GDM1 (cell line): ENCODE measurements at regions not wholly inside any gene's neighbourhood (a gene's known extent, or its start where the extent isn't known, plus 50 kb on each side); places are given as distances from the start of the nearest gene placed in this dataset.

ENCODE experiments used
- DNase-seq: peaks from one replicate; lab custom pipeline; 2025; lab: John Stamatoyannopoulos, UW

DNA sequence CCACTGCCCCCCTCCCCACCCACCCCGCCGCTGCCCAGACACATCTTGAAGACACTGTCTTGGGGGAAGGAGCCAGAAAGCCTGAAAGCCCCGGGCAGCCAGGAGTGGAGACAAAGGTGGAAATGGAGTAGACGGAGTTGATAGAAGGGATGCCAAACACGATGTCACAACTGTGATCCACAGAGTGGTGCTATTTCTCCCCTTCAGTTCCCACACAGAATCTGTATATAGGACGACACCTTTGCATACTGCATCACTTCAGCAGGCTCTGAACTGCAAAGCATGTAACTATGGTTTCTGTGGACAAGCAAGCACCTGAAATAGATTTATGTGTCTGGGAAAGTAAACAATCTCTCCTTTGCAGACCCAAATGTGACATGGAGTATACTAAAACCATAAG, 56.4 kb upstream of the F13A1 start:
- DNase-seq, result no peak

DNA sequence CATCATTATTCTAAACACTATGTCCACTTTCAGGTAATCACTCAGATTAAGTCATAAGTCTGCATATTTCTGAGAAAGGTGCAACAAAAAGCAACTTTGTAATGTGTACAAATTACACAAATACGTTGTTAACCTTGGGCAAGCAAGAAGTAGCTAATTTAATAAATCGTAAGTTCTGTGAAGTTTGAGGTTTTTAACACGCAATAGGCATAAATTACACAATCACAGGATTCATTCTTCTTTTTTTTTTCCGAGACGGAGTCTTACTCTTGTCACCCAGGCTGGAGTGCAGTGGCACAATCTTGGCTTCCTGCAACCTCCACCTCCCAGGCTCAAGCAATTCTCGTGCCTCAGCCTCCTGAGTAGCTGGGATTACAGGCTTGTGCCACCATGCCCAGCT, 57.2 kb upstream of the F13A1 start:
- no peak for DNase-seq

DNA sequence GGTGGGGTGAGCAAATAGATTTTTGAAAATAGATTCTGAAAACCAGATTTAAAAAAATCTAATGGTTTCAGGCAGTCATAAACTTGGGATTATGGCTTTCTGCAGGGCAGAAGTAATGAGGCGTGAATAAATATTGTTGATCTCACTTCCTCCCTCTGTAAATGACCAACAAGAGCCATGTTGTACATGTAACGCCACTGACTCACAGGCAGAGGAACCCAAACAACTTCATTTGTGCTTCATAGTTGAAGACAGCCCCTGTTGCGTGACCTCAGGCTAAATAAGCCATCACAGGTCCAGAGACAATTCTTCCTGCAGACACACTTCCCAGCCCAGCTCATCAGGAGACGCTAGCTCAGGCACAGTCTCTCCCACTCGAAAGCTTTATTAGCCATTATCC, 59.1 kb upstream of the F13A1 start:
- DNase-seq, result no peak

DNA sequence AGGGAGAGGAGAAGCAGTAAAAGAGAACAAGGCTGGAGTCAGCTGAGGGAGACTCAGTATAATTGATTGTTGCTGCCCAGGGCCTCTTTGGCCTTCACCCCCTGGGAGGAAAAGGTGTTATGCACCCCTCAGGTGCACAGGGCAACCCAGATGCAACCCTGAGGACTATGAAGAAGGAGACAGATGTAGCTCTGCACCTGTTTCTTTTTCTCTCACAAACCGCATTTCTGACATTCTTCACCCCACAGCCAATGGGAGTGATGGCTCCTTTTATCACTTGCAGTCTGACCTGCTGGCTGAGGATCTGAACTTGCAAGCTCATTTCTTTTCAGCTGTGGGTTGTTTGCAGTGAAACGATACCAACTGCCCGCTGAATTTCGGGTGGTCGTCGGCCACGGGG, 64.1 kb upstream of the F13A1 start:
- DNase-seq, result no peak

DNA sequence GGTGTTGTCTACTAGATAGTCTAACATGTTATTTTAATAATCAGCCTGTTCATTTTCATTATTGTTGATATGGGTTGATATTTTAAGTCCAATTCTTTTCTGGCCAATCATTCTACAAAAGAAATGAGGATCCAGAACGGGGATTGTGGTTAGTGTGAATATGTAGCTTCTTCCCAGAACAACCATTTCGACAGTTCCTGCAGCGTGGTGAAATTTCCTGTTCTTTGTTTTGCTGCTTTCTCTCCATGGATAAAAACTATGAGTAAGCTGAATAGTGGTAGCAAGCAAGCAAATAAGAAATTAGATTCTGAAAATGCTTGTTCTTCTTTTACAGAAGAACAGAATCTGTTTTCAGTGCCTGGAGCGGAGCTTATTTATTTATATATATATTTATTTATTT, 65.5 kb upstream of the F13A1 start:
- no peak for DNase-seq

DNA sequence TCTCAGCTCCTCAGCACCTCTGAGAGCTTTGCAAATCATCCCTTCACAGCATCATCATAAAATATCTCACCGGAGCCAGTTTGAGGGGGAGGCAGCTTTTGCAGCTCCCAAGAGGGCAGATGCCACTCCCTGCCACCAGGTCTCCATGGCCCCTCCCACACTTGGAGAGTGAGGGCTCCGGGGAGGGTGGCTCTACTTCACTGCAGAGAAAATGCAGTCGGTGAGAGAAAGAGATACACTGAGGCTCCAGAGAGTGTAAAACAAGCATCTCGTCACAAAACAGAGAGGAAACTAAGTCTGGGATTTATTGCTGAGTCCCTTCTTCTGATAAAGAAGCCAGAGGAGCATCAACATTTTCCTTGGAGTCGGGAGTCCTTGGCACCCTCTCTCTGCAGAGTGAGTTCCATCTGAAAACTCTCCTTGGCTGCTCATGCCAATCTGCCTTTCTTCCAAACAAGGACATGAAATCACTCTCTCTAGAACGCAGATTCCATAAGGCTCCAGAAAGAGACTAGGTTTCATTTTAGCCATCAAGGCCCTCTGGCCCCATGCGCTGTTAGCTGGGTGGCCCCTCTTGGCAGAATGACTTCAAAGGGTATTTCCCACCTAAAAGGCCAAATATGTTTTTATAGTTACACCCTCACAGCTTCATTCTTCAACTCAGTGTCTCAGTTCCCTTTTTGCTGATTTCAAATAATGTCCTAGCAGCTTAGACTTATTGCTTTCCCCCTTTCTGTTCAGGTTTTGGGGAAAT, 70.6 kb upstream of the F13A1 start:
- DNase-seq, result no peak

DNA sequence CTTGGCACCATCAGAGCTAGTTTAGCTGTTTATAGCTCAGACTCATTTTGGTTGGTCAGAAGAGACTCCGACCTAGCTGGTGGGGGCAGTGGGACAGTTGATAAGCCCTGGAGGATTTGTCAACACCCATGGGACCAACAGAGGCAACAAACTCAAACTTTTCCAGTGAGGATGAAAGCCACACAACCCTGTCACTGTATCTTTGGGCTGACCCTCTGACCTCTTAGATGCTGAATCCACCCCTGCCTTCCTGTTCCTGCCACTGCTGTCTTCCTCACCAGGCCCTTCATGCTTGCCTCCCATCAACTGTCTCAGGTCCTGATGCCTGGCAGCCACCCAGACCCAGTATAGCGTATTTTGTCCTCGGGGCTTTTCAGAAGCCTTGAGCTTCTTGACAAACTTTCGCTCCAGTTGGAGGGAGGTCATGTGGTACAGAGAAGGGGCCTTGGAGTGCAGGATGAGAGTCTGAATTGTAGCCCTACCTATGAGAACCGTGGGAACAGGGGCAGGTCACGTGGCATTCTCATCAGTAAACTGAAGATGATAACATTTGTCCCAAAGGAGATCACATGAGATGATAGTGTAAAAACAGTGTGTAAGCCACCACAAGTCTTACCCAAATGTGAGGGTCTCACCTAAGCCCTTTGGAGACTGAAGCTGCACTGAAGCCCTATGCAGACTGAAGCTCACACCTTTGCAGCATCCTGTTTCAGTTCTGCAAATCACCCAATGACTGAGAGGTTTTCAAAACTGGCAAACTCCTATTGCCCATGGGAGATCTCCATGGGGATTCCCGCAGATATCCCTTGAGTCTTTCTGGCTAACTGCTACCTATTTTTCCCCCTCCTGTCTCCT, 72.0 kb upstream of the F13A1 start:
- no peak for DNase-seq

DNA sequence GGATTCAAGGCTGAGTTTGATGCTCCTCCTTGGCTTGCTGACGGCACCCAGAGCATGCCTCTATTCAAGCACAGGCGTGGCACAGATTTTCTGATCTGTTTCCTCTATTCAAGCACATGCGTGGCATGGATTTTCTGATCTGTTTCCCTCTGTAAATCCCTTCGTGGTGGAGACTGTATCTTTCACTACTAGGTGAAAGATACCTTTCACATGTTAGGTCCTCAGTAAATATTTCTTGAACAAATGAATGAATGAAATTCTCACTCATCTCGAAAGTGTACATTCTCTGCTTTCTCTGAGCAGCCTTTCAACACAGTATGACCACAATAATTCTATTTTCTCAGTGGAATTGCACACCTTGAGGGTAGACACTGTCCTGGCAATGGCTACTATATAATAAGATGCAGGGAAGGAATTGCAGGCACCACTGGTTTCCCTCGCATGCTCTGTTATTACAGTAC, 72.6 kb upstream of the F13A1 start:
- no peak for DNase-seq

DNA sequence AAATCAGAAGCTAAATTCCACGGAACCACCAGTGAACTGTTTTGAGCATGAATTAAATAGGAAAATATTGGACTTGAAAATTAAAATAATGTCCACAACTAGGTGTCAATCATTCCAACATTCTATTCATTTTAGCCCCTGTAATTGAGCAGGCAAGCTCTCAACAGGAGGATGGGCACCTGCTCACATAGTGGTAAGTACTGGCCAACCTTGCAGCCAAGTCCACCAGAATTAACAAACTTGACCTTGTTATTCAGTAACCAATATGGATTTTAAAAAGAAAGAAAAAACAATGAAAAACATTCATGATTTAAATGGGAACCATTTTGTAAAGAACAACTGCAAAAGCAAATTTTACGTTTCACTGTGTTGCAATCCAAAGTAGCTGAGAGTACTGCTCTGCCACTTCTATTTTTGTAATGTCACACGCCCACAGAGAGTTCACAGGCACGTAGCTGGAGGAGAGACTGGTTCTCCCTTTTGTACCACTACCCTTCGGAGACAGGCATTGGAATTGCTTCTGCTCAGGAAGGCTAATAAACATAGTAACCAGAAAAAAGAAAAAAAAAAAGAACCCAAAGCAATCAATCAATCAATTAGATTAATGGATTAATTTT, 75.2 kb upstream of the F13A1 start:
- DNase-seq, result no peak

DNA sequence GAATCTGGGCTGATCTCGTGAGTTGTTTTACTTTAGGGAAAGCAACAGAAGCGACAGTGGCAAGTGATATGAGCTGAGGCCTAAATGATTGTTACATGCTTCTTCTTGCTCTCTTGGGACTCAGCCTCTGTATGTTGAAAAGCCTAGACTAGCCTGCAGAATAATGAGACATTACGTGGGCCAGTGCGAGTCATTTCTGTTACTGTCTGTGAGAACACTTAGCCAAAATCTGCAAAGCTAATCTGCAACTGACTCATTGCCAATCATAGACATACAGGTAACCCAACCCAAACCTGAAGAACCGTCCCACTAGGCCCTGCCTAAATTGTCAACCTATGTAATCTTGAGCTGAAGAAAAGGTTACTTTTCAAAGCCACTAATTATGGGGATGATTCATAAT, 77.4 kb upstream of the F13A1 start:
- DNase-seq, result no peak

DNA sequence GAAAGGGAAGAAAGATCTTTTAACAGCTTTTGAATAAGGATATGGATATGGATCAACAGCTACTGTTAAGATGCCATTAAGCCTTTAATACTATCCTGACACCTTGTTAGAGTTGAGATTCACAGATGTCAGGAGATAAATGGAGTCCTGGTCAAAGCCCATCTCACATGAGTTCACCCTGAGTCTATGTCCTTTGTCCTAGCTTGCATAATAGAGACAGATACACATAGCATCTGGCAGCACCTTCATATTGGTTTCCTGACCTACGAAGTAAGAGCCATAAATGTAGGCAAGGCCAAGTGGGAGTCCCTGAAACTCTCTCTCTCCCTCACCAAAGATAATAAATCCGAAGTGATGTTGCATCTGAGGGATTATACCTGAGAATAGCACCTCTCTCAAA, 79.1 kb upstream of the F13A1 start:
- no peak for DNase-seq

DNA sequence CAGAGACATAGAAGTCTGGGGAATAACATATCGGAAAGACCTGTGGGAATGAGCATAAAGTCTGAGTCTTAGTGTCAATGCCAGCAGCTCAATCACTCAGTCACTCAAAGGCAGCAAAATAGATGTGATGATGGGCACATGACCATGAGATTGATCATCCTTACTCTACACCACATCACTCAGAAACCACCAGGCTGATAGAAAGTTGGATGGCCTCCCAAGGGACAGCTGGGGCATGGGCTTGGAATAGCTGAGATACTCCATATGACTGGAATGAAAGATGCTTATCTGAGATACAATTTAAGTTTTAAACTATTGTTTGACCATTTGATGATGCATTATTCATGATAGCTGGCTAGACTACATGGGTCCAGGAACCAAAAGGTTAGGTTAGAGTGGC, 80.9 kb upstream of the F13A1 start:
- DNase-seq, result no peak

DNA sequence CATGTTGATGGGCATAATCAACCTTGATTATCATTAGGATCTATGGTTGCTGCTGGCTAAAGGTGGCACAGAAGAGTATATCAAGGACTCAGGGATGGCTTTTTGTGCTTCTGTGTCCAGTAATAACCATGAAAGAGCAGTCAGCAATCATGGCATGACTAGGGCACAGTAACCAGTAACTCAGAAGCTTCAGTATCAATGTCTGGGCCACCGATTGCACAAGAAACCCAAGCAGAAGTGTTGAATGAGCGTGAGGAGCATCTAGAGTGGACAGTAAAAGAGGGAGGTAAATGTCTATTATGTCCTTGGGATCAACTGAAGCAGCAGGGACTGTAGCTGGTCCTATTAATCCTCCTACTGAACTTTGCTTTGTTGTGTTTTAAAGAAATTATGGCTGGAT, 81.5 kb upstream of the F13A1 start:
- DNase-seq, result no peak

DNA sequence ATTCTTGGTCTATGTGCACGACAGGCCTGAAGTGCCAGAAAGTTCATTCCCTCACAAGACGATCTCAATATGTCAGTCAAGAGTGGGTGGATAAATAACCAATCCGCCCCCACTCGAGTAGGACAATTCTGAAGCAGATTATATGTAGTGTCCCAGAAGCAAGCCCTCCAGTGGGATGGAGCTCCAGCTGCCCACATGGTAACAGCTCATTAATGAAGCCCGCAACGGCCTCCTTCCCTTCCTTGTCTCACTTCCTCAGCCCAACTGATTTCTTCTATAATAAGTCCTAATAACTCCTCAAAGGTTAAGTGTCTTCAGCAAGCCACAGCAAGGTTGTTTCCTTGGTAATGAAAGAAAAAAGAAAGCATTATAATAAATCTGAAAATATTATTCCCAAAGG, 82.1 kb upstream of the F13A1 start:
- DNase-seq, result no peak

DNA sequence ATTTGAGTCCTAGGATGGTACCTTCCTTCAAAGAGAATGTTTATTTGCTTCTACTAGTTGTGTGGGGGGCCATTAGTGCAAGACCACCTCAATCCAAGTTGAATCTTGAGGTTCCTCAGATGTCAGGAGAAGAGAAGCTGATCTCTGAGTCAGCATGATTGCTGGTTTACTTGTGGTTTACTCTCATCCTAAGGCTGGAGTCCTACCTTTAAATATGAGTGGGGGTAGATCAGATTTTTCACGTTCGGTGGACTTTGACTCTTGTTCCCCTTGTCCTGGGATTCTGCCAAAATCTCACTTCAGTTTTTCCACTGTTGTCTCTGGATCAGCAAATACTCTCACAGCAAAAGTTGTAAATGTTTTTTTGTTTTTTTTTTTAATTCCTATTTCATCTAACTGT, 84.6 kb upstream of the F13A1 start:
- DNase-seq, result no peak

DNA sequence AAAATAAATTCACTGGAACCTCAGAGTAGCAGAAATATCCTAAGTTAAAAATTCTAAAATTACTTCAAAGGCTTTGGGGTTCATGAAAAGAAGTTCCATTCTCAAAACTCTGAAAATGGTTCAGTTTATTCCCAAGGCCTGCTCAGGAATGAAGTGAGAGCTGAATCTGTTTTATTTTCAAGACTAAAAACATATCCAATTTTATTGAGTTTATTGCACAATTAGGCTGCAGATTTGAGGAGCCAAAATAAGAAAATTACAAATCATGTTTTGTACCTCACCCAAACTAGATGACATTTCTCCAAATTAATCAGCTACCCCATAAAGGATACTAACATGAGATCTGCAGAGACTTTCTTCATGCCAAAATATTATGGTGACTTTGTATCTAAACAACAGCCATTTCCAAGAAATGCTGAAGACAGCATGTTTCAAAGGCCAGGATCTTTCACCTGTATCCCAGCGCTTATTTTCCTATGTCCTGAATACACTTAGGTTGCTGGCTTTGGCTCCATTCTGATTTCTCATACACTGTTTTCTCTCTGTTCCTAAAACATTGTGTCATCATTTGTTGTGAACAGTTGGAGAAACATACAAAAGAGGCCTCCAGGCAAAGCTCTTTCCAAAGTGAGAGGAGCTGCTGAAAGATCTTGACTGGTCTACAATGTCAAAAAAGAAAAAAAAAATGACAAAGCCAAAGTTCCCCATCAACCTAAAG, 85.7 kb upstream of the F13A1 start:
- DNase-seq, result no peak

DNA sequence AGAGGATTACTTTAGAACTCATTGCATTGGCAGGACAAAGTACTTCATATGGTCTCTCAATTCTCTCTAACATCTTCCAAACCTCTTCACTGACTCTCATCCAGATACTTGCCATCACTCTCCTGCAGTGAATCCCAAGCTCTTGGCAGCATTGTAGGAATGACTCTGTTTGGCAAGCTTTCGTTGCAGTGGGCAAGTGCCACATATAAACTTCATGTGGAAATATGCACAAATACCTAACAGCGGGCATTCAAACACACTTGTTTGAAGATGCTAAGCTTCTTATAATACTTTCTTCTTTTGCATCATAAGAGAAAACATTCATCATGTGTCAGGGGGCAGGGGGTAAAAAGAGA, 86.2 kb upstream of the F13A1 start:
- no peak for DNase-seq

DNA sequence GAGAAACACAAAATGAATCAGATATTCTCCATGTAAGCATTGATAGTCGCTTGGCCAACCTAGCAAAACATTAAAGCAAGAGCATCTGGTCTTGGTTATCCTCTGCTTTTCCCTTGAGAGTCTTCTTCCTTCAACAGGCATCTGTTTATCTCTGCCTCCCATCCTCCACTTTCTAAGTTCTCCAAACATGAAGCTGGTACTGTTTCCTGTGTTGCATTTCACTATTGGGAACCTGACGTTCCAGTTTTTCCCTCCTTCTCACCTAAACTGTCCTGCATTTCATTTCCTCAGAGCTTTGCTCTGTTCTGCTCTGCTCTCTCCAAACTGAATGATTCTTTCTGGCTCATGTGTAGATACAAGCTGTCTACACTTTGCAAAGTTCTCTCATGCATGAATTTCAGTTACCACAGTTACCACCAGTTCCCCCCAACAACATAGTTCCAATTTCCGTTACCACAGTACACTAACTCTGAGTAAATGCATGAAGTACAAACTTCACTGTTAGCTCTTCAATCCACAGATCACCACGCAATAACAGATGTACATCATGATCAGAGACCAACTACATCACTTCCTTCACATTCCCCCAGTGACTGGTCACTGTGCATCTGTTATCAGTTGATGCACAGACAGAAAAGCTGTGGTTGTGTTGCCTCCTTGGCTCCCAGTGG, 86.7 kb upstream of the F13A1 start:
- peak; percentile 26 for DNase-seq

DNA sequence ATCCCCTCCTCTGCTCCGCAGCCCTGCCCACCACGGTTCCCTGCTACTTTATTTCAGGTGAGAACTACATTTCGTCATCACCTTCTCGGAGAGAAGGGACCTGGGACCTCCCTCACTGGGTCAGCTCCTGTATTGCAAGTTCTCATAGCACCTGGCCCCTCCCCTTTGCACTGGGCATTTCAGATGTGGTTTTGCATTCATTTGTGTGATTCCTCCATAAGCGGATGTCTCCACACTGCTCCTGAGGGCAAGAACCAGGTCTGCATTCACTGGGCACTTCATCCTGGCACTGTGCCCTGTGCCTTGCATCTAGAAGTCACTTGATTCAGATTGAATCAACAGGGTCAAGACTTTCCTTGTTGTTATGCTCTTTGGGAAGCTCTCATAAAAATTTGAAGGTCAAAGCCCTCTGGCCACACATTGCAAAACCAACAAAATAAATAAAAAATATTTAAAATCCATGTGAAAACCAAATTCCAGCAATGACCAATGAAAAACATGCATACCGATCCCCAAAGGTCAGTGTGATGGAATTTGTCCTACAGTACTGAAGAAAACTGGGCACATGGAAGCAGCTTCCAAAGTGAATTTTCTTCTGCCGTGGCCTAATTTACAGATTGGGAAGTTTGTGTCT, 89.1 kb upstream of the F13A1 start:
- no peak for DNase-seq

DNA sequence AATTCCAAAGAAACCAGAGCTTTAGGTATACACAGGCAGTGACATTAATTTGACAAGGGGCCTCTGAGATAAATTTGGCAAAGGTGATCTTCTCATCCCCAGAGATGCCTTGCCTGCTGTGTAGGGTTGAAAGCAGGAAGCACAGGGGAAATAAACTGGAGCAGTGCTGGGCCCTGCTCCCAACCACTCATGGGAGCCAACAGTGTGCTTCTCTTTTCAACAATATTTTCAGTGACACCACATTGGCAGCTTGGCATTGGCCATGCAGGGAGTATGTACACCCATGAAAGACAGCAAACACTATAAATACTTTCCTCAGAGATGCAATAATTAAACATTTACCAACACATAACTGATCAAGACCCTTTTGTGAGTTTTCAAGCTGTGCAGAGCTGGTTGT, 90.7 kb upstream of the F13A1 start:
- DNase-seq, result no peak

DNA sequence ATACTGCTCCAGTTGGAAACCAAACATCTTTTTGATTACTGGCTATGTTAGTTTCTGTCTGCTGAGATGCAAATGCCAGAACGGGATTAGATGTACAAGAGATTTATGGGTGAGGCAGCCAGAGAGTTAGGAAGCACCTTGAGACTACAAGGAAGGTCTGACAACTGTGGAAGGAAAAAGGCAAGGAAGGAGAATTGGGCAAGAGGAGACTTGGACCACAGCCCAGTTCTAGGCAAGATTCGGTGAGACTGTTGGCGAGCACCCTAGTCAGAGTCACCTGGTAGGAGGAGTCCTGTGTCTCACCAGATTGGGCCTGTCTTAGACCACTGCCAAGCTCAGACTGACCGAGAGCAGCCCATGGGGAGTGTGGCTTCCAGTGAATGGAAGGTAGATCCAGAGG, 91.8 kb upstream of the F13A1 start:
- no peak for DNase-seq

DNA sequence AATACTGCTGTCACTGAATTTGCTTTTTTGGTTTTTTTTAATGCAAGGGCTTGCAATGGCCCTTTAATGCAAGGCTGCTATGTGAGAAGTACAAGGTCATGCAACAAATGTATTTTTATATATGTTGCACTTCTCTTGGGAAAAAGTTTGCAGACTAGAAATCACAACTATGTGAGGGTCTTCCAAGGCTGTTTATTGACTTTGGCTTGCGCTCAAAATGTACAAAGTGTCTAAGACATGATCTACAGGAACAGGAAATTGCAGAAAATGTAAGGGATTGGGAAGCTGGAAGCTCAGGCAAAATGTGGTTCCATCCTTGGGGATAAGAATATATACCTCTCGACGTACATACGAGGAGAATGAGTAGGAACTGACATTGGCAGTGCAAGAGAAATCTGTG, 92.2 kb upstream of the F13A1 start:
- DNase-seq, result no peak
